ENCODE measurements at regions not wholly inside any gene's neighbourhood (a gene's known extent, or its start where the extent isn't known, plus 50 kb on each side); places are given as distances from the start of the nearest gene placed in this dataset.
"Not testable (repeated sequence)": the region's sequence is repeated elsewhere in the genome, so short reads cannot be mapped to it uniquely, and the experiment has no call there.

DNA sequence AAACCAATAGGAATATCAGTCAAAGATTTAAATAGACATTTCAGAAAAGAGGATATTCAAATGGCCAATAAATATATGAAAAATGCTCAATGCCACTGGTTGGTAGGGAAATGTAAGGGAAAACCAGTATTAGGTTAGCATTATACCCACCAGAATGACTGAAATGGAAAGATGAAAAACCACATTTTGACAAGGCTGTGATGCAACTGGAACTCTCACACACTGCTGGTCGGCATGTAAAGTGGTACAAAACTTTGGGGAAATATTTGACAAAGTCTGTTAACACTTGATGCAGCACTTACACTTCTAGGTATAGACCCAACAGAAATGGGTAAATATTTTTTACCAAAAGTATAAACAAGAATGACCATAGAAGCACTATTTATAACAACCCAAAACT lies 163.2 kb upstream of the C14orf180 start (continued):
- TF ChIP-seq, protein P1, sequence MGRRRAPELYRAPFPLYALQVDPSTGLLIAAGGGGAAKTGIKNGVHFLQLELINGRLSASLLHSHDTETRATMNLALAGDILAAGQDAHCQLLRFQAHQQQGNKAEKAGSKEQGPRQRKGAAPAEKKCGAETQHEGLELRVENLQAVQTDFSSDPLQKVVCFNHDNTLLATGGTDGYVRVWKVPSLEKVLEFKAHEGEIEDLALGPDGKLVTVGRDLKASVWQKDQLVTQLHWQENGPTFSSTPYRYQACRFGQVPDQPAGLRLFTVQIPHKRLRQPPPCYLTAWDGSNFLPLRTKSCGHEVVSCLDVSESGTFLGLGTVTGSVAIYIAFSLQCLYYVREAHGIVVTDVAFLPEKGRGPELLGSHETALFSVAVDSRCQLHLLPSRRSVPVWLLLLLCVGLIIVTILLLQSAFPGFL (CRISPR knock-in tag; IDR thresholded peaks at IDR 0.05; ENCODE audit: borderline replicate concordance), result no peak
- TF ChIP-seq NFE2L1 (CRISPR knock-in tag; IDR thresholded peaks at IDR 0.05), result no peak
- TF ChIP-seq NFYB (CRISPR knock-in tag; conservative IDR thresholded peaks at IDR 0.05; ENCODE audit: low read depth), result no peak
- no peak for TF ChIP-seq TCF7 (CRISPR knock-in tag; IDR thresholded peaks at IDR 0.05; ENCODE audit: low read depth)
- TF ChIP-seq NR3C1 (CRISPR knock-in tag; conservative IDR thresholded peaks at IDR 0.05; ENCODE audit: low read depth), result no peak
- TF ChIP-seq, protein P2, sequence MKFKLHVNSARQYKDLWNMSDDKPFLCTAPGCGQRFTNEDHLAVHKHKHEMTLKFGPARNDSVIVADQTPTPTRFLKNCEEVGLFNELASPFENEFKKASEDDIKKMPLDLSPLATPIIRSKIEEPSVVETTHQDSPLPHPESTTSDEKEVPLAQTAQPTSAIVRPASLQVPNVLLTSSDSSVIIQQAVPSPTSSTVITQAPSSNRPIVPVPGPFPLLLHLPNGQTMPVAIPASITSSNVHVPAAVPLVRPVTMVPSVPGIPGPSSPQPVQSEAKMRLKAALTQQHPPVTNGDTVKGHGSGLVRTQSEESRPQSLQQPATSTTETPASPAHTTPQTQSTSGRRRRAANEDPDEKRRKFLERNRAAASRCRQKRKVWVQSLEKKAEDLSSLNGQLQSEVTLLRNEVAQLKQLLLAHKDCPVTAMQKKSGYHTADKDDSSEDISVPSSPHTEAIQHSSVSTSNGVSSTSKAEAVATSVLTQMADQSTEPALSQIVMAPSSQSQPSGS (CRISPR knock-in tag; IDR thresholded peaks at IDR 0.05; ENCODE audit: borderline replicate concordance, low read depth), result no peak
- TF ChIP-seq, protein P3, sequence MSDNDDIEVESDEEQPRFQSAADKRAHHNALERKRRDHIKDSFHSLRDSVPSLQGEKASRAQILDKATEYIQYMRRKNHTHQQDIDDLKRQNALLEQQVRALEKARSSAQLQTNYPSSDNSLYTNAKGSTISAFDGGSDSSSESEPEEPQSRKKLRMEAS (CRISPR knock-in tag; IDR thresholded peaks at IDR 0.05), result no peak
- TF ChIP-seq, protein P4, sequence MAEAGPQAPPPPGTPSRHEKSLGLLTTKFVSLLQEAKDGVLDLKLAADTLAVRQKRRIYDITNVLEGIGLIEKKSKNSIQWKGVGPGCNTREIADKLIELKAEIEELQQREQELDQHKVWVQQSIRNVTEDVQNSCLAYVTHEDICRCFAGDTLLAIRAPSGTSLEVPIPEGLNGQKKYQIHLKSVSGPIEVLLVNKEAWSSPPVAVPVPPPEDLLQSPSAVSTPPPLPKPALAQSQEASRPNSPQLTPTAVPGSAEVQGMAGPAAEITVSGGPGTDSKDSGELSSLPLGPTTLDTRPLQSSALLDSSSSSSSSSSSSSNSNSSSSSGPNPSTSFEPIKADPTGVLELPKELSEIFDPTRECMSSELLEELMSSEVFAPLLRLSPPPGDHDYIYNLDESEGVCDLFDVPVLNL (CRISPR knock-in tag; IDR thresholded peaks at IDR 0.05; ENCODE audit: borderline replicate concordance, low read depth), result no peak
- TF ChIP-seq, protein P5, sequence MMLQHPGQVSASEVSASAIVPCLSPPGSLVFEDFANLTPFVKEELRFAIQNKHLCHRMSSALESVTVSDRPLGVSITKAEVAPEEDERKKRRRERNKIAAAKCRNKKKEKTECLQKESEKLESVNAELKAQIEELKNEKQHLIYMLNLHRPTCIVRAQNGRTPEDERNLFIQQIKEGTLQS (CRISPR knock-in tag; conservative IDR thresholded peaks at IDR 0.05), result no peak
- no peak for TF ChIP-seq RELA (CRISPR knock-in tag; IDR thresholded peaks at IDR 0.05; ENCODE audit: borderline replicate concordance)
- TF ChIP-seq, protein P6, sequence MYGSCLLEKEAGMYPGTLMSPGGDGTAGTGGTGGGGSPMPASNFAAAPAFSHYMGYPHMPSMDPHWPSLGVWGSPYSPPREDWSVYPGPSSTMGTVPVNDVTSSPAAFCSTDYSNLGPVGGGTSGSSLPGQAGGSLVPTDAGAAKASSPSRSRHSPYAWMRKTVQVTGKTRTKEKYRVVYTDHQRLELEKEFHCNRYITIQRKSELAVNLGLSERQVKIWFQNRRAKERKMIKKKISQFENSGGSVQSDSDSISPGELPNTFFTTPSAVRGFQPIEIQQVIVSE (CRISPR knock-in tag; IDR thresholded peaks at IDR 0.05; ENCODE audit: borderline replicate concordance), result no peak
- TF ChIP-seq FOXJ3 (CRISPR knock-in tag; IDR thresholded peaks at IDR 0.05; ENCODE audit: borderline replicate concordance), result no peak
- no peak for TF ChIP-seq ZNF671 (CRISPR knock-in tag; IDR thresholded peaks at IDR 0.05)
- TF ChIP-seq ETV6 (CRISPR knock-in tag; IDR thresholded peaks at IDR 0.05), result no peak
- TF ChIP-seq ZNF219 (CRISPR knock-in tag; IDR thresholded peaks at IDR 0.05; ENCODE audit: borderline replicate concordance), result no peak
- TF ChIP-seq GRHL2 (CRISPR knock-in tag; IDR thresholded peaks at IDR 0.05; ENCODE audit: insufficient replicate concordance, severe bottlenecking), result no peak

DNA sequence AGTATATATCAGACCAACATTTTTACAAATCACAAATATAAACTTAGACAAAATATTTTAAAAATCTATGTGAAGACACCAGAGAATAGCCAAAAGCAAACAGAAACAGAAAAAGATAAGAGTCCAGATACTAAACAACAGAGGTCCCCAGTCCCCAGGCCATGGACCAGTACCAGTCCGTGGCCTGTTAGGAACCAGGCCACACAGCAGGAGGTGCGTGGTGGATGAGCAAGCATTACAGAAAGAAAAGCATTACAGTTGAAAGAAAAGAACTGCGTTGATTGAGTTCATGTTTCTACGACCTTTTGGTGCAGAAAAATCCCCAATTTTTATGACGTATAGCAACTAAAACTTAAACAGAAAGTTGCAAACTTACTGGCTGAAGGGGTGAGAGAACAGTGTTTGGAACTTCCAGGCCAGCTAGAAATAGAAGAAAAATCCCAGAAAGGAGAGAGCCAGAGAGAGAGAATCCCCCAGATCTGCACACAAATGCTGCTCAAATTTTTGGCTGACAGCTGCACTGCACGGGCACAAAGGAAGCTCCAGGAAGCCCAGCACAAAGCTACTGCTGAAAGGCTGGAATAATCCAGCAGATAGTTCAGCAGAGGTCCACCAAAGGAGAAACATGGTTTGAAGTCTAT lies 159.6 kb upstream of the C14orf180 start:
- ATAC-seq (no peak), DNase-seq (ENCODE audit: low spot score) (no peak)
- no peaks in the 10 kb centered on the region for H3K36me3 Mint-ChIP-seq

DNA sequence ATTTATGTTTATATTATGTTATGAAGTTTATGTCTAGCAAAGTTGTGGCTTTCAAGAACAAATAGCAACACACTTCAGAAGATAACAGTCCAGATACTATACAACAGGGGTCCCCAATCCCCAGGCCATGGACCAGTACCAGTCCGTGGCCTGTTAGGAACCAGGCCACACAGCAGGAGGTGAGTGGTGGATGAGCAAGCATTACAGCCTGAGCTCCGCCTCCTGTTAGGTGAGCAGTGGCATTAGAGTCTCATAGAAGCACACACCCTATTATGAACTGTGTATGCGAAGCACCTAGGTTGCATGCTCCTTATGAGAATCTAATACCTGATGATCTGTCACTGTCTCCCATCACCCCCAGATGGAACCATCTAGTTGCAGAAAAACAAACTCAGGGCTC lies 159.0 kb upstream of the C14orf180 start:
- POLR2A ChIA-PET; H3K27me3 Mint-ChIP-seq (ENCODE audit: low read depth); H3K9me3 Mint-ChIP-seq; H3K4me3 Mint-ChIP-seq; CTCF ChIA-PET; DNase-seq (ENCODE audit: low spot score); H3K4me1 Mint-ChIP-seq; ATAC-seq; H3K27ac Mint-ChIP-seq; H3K36me3 Mint-ChIP-seq: not testable (repeated sequence)

More for the DNA sequence above, 159.6 kb upstream of the C14orf180 start:
- no peak overlapping the region for H3K4me3 Mint-ChIP-seq
- peaks cover 4% of the 10 kb centered on the region; the same call in 1 of the 2 replicates for H3K27me3 Mint-ChIP-seq (ENCODE audit: low read depth)
- peaks cover 9% of the 10 kb centered on the region for H3K4me1 Mint-ChIP-seq
- TF ChIP-seq NR1H2 (CRISPR knock-in tag; IDR thresholded peaks at IDR 0.05) (no peak), ZNF219 (CRISPR knock-in tag; IDR thresholded peaks at IDR 0.05; ENCODE audit: borderline replicate concordance) (no peak), ZNF317 (CRISPR knock-in tag; IDR thresholded peaks at IDR 0.05; ENCODE audit: borderline replicate concordance, low read depth) (no peak), HMGA2 (CRISPR knock-in tag; IDR thresholded peaks at IDR 0.05) (no peak), TCF7 (CRISPR knock-in tag; IDR thresholded peaks at IDR 0.05; ENCODE audit: low read depth) (no peak)
- TF ChIP-seq, protein P1 (CRISPR knock-in tag; IDR thresholded peaks at IDR 0.05; ENCODE audit: borderline replicate concordance), result no peak
- TF ChIP-seq, protein P7, sequence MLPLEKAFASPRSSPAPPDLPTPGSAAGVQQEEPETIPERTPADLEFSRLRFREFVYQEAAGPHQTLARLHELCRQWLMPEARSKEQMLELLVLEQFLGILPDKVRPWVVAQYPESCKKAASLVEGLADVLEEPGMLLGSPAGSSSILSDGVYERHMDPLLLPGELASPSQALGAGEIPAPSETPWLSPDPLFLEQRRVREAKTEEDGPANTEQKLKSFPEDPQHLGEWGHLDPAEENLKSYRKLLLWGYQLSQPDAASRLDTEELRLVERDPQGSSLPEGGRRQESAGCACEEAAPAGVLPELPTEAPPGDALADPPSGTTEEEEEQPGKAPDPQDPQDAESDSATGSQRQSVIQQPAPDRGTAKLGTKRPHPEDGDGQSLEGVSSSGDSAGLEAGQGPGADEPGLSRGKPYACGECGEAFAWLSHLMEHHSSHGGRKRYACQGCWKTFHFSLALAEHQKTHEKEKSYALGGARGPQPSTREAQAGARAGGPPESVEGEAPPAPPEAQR (CRISPR knock-in tag; IDR thresholded peaks at IDR 0.05), result no peak
- TF ChIP-seq, protein P3 (CRISPR knock-in tag; IDR thresholded peaks at IDR 0.05), result no peak
- H3K27ac Mint-ChIP-seq, result no peak overlapping the region
- no peaks in the 10 kb centered on the region for H3K9me3 Mint-ChIP-seq
- ChIA-PET POLR2A (no interaction called here), CTCF (no interaction called here)

All from WTC11 (cell line).